ENCODE measurements at regions not wholly inside any gene's neighbourhood (a gene's known extent, or its start where the extent isn't known, plus 50 kb on each side); places are given as distances from the start of the nearest gene placed in this dataset.

- H4K20me1 ChIP-seq (ENCODE audit: insufficient read depth, low read length) = no peaks in the 10 kb centered on the region
- H3K56ac ChIP-seq (ENCODE audit: extremely low read depth, insufficient read depth, low read length) = no peak overlapping the region
- H3K9me1 ChIP-seq (ENCODE audit: insufficient read depth, low read length) = no peaks in the 10 kb centered on the region
- H2BK5ac ChIP-seq (ENCODE audit: low read depth, low read length, poor library complexity, severe bottlenecking) = no peak overlapping the region
- TF ChIP-seq BHLHE40 (IDR thresholded peaks at IDR 0.05; ENCODE audit: low read depth, low read length) = no peak
- no peak for TF ChIP-seq ELK1 (IDR thresholded peaks at IDR 0.05; ENCODE audit: borderline replicate concordance, low read depth, low read length)
- TF ChIP-seq MAZ (IDR thresholded peaks at IDR 0.05; ENCODE audit: borderline replicate concordance, low read depth, low read length) = no peak
- no peak for TF ChIP-seq MAFK (IDR thresholded peaks at IDR 0.05; ENCODE audit: low read depth, low read length)
- no peak overlapping the region for H4K8ac ChIP-seq (ENCODE audit: low read depth in 2 of 2, low read length in 2 of 2)
- no peak overlapping the region for H4K5ac ChIP-seq (ENCODE audit: low read depth, low read length)
- H3K18ac ChIP-seq (ENCODE audit: low read depth, low read length) = no peak overlapping the region
- no peaks in the 10 kb centered on the region for H3K9me3 ChIP-seq (ENCODE audit: control insufficient read depth, insufficient read depth, low read length)
- H4K91ac ChIP-seq (ENCODE audit: insufficient read depth, low read depth, low read length) = no peak overlapping the region
- no peak overlapping the region for H3K27ac ChIP-seq (ENCODE audit: insufficient read depth, low read length)
- H3K79me1 ChIP-seq (ENCODE audit: low read depth in 1 of 2, low read length in 2 of 2) = no peaks in the 10 kb centered on the region
- ATAC-seq (ENCODE audit: low read depth) (no peak), DNase-seq (no peak)
- H2BK20ac ChIP-seq (ENCODE audit: low read depth, low read length) = no peak overlapping the region
- WGBS, 2 experiments (ENCODE audit: extremely low coverage in 2 of 2, insufficient read length in 1 of 2) = no CpG with 5 or more reads among the region's 5 CpGs
- H3K36me3 ChIP-seq (ENCODE audit: control insufficient read depth, insufficient read depth, low read length) = no peaks in the 10 kb centered on the region
- intact Hi-C loops (cut with micrococcal nuclease) = no loop called here
- H3K14ac ChIP-seq (replicated peaks; ENCODE audit: low read depth, low read length) = no peak overlapping the region
- no peak overlapping the region for H2AFZ ChIP-seq (replicated peaks; ENCODE audit: low read length, poor library complexity)
- ChIA-PET POLR2A (ENCODE audit: unreplicated experiment) (no interaction called here), CTCF (no interaction called here)
- H2BK15ac ChIP-seq (ENCODE audit: low read depth, low read length) = no peak overlapping the region
- H2BK120ac ChIP-seq (ENCODE audit: low read depth, low read length) = no peak overlapping the region
- H2AK9ac ChIP-seq (replicated peaks; ENCODE audit: low read depth, low read length, poor library complexity) = no peak overlapping the region
- no peak overlapping the region for H3K4me3 ChIP-seq (ENCODE audit: insufficient read depth, low read depth, low read length)
- no peak overlapping the region for H3K9ac ChIP-seq (ENCODE audit: low read depth, low read length)
- no TSS peak for BruUV-seq (replicated peaks)
- H3K4me1 ChIP-seq (ENCODE audit: control insufficient read depth, insufficient read depth, low read length) = no peaks in the 10 kb centered on the region
- dilution Hi-C loops (cut with HindIII; ENCODE audit: low sequenced_read_pairs, unreplicated experiment) = no loop called here
- in situ Hi-C loops (cut with MboI; ENCODE audit: low sequenced_read_pairs) = no loop called here
- H3K4me2 ChIP-seq (ENCODE audit: low read depth, low read length) = no peak overlapping the region
- no peak overlapping the region for H3K4ac ChIP-seq (ENCODE audit: low read depth, low read length)
- no peak overlapping the region for H3K23ac ChIP-seq (ENCODE audit: low read depth, low read length)
- no peak overlapping the region for H2AK5ac ChIP-seq (ENCODE audit: low read depth, low read length)
- H3K27me3 ChIP-seq (ENCODE audit: control insufficient read depth, insufficient read depth, low read length) = no peaks in the 10 kb centered on the region
These were observed 202.0 kb upstream of the MTPN start for GRCh38 chr7:136179154-136179553.
